ENCODE measurements at regions not wholly inside any gene's neighbourhood (a gene's known extent, or its start where the extent isn't known, plus 50 kb on each side); places are given as distances from the start of the nearest gene placed in this dataset.
"Not testable (repeated sequence)": the region's sequence is repeated elsewhere in the genome, so short reads cannot be mapped to it uniquely, and the experiment has no call there.

GRCh38 chr14:55773984-55774545 lies 194.1 kb downstream of the KTN1 start:
- no peak for ATAC-seq
- no peak overlapping the region for H3K27ac Mint-ChIP-seq
- H3K4me1 Mint-ChIP-seq, result no peaks in the 10 kb centered on the region
- no peak for DNase-seq
- H3K9me3 ChIP-seq (ENCODE audit: control insufficient read depth, low read length, poor library complexity, severe bottlenecking), result no peaks in the 10 kb centered on the region
- peaks cover 2% of the 10 kb centered on the region for H3K36me3 Mint-ChIP-seq (ENCODE audit: low read depth)
- peaks cover 10% of the 10 kb centered on the region for H3K27me3 Mint-ChIP-seq
- H3K4me3 Mint-ChIP-seq, result no peak overlapping the region

GRCh38 chr14:55777877-55778276 lies 197.9 kb downstream of the KTN1 start:
- Mint-ChIP-seq H3K27me3 (peaks cover 10% of the 10 kb centered on the region), H3K27ac (no peak overlapping the region), H3K36me3 (ENCODE audit: low read depth) (no peaks in the 10 kb centered on the region), H3K4me1 (no peaks in the 10 kb centered on the region), H3K4me3 (no peak overlapping the region)
- H3K9me3 ChIP-seq (ENCODE audit: control insufficient read depth, low read length, poor library complexity, severe bottlenecking), result no peaks in the 10 kb centered on the region
- ATAC-seq, result no peak
- no peak for DNase-seq

DNA sequence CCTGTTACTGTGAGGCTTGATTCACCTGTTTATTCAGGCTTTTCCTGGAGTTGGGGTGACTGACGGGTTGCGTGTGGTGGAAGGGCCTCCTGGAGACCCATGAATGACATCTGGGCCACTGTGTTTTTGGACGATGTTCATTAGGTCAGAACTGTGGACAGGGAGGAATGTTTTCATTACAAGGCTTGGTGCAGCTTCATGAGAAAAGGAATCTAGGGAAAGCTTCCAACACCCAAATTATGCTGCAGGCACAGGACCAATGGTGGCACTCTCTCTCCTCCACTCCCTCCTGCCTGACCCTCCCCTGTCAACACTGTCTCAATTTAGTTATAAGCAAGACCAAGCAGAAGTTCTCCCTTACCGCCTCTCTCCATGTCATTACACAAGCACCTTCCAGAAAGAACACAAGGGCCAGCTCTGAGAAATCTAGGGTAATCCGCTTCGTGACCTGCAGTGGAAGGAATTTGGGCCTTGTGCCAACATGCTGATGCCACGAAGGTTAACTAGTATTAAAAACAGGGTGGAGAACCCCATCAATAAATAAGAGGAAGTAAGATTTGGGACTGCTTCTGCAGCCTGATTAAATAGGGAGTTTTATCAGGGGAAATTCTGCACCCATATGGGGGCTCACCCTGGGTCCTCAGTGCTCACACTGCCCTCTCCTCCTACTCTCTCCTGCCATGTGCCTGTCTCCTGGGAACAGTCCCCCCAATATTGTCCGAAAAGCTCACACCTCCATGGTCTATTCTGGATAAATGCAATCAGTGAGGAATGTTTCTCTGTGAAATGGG lies 200.3 kb downstream of the KTN1 start:
- Mint-ChIP-seq H3K4me1 (no peaks in the 10 kb centered on the region), H3K27me3 (peaks cover 5% of the 10 kb centered on the region), H3K27ac (no peak overlapping the region), H3K4me3 (no peak overlapping the region), H3K36me3 (ENCODE audit: low read depth) (no peaks in the 10 kb centered on the region)
- ATAC-seq (no peak), DNase-seq (no peak)
- H3K9me3 ChIP-seq (ENCODE audit: control insufficient read depth, low read length, poor library complexity, severe bottlenecking), result no peaks in the 10 kb centered on the region

GRCh38 chr14:55781046-55781445 lies 201.0 kb downstream of the KTN1 start:
- H3K27me3 Mint-ChIP-seq, result peaks cover 12% of the 10 kb centered on the region
- no peak for ATAC-seq
- no peak overlapping the region for H3K27ac Mint-ChIP-seq

GRCh38 chr14:55782166-55782565 lies 202.2 kb downstream of the KTN1 start:
- H3K36me3 Mint-ChIP-seq (ENCODE audit: low read depth), result no peaks in the 10 kb centered on the region
- no peak overlapping the region for H3K27ac Mint-ChIP-seq
- ATAC-seq, result no peak
- H3K27me3 Mint-ChIP-seq, result peaks cover 18% of the 10 kb centered on the region
- no peak for DNase-seq
- H3K4me3 Mint-ChIP-seq, result no peak overlapping the region
- no peaks in the 10 kb centered on the region for H3K9me3 ChIP-seq (ENCODE audit: control insufficient read depth, low read length, poor library complexity, severe bottlenecking)
- H3K4me1 Mint-ChIP-seq, result peaks cover 2% of the 10 kb centered on the region

More at GRCh38 chr14:55781046-55781445, 201.0 kb downstream of the KTN1 start:
- no peak for DNase-seq
- no peaks in the 10 kb centered on the region for H3K36me3 Mint-ChIP-seq (ENCODE audit: low read depth)
- H3K4me3 Mint-ChIP-seq, result no peak overlapping the region
- no peaks in the 10 kb centered on the region for H3K4me1 Mint-ChIP-seq
- no peaks in the 10 kb centered on the region for H3K9me3 ChIP-seq (ENCODE audit: control insufficient read depth, low read length, poor library complexity, severe bottlenecking)

DNA sequence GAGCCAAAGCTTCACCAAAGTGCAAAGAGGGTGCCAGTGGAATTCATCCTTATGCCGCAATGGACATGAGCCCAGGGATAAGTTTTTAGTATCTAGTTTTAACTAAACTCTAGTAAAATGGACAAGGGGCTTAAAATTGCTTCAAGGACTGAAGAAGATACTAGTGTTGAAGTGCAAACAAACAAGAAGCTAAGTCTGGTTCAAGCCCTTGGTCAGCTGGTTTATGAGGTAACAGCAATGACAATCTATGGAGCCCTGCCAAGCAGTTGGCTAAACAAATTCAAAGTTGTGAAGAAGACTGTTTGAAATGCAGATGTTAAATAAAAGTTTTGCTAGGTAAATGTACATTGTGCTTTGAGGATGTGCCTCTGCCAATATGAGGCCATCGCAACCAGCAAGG lies 209.4 kb downstream of the KTN1 start:
- Mint-ChIP-seq H3K4me1 (peaks cover 2% of the 10 kb centered on the region), H3K27me3 (peaks cover 14% of the 10 kb centered on the region), H3K4me3 (no peak overlapping the region), H3K27ac (no peak overlapping the region), H3K36me3 (ENCODE audit: low read depth) (no peaks in the 10 kb centered on the region)
- no peaks in the 10 kb centered on the region for H3K9me3 ChIP-seq (ENCODE audit: control insufficient read depth, low read length, poor library complexity, severe bottlenecking)
- DNase-seq, result no peak
- ATAC-seq, result no peak

DNA sequence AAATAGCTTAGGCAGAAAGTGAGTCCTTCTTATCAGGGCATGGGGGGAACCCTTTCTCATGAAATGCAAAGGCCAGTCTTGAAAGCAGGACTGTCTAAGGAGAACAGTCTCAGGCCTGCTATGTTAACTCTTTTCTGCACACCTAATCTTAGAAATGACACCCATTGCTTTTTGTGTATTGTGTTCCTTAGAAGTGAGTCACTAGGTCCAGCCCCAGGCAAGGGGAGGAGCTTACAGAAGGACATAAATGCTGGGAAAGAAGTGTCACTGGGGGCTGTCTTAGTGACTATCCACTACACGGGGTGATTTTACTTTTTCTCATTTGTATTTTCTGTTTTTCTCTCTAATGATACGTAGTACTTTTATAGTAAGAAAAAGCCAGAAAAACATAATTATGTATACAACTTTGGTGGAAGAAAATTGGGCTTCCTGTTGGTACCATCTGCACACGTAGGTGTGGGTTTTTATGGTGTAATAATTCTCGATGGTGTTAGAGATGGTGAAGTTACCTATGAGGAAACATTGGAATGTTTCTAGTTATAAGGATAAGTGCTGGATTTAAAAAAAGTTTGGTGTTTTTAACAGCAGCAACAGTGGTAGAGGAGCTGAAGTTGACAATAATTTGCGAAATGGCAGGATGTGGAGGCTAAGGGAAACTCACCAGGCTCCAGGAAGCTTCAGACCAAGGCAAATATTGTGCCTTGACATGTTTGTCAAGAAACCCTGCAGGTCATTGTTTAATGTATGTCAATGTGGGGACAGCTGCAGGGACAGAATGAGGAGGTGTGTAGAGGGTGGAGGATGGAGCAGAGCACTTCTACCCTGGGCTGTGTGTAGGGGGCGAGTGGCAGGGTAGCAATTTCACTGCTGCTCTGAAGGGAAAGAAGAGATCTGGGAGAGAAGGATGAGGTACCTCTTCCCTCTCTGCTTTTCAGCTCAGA lies 214.9 kb downstream of the KTN1 start:
- Mint-ChIP-seq H3K36me3 (ENCODE audit: low read depth) (no peaks in the 10 kb centered on the region), H3K27me3 (no peaks in the 10 kb centered on the region), H3K27ac (no peak overlapping the region), H3K4me1 (no peaks in the 10 kb centered on the region), H3K4me3 (no peak overlapping the region)
- DNase-seq, result no peak
- H3K9me3 ChIP-seq (ENCODE audit: control insufficient read depth, low read length, poor library complexity, severe bottlenecking), result no peaks in the 10 kb centered on the region
- ATAC-seq, result no peak

GRCh38 chr14:55796513-55796912 lies 216.5 kb downstream of the KTN1 start:
- H3K4me3 Mint-ChIP-seq; H3K9me3 ChIP-seq (ENCODE audit: control insufficient read depth, low read length, poor library complexity, severe bottlenecking); H3K27ac Mint-ChIP-seq; H3K36me3 Mint-ChIP-seq (ENCODE audit: low read depth); ATAC-seq; DNase-seq; H3K4me1 Mint-ChIP-seq; H3K27me3 Mint-ChIP-seq: not testable (repeated sequence)

- H3K27ac Mint-ChIP-seq, result no peak overlapping the region
- peaks cover 2% of the 10 kb centered on the region for H3K36me3 Mint-ChIP-seq (ENCODE audit: low read depth)
- H3K4me1 Mint-ChIP-seq, result peaks cover 3% of the 10 kb centered on the region
- no peak for DNase-seq
- H3K27me3 Mint-ChIP-seq, result no peaks in the 10 kb centered on the region
- H3K9me3 ChIP-seq (ENCODE audit: control insufficient read depth, low read length, poor library complexity, severe bottlenecking), result no peaks in the 10 kb centered on the region
- no peak overlapping the region for H3K4me3 Mint-ChIP-seq
- no peak for ATAC-seq
Measured at GRCh38 chr14:55798406-55798805, 218.4 kb downstream of the KTN1 start.

GRCh38 chr14:55799508-55800095 lies 219.6 kb downstream of the KTN1 start:
- DNase-seq (no peak), ATAC-seq (no peak)
- H3K36me3 Mint-ChIP-seq (ENCODE audit: low read depth), result peaks cover 2% of the 10 kb centered on the region
- H3K27ac Mint-ChIP-seq, result no peak overlapping the region
- H3K9me3 ChIP-seq (ENCODE audit: control insufficient read depth, low read length, poor library complexity, severe bottlenecking), result no peaks in the 10 kb centered on the region
- peaks cover 9% of the 10 kb centered on the region for H3K4me1 Mint-ChIP-seq
- H3K27me3 Mint-ChIP-seq, result no peaks in the 10 kb centered on the region
- no peak overlapping the region for H3K4me3 Mint-ChIP-seq

DNA sequence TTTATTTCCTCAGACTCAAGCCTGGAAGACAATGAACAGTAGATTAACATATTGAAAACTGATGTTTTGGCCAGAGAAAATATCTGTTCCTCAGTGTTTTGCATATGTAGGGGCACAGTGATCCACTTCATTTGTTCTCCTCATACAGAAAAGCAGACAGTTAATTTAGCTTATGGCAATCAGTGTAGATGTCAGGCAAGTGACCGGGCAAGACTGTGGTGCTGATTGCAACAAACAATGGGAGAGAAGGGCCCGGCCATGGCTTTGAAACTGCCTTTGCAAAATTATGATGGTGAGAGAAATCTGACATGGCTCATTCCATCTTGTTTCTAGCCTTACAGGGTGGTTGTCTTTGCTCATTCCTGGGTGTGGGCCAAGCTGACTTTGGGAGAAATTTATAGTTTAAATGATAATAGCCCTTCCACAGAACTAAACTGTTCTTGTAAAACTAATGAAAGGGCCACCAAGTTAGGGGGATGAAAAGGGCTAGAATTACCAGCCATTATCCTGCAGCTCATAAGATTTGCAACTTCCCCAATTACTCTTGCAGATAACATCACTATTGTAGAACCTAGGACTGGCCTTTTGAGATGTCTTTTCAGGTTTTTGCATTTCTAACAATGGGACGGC lies 220.3 kb downstream of the KTN1 start:
- H3K4me3 Mint-ChIP-seq, result no peak overlapping the region
- DNase-seq (no peak), ATAC-seq (no peak)
- H3K27ac Mint-ChIP-seq, result no peak overlapping the region
- H3K36me3 Mint-ChIP-seq (ENCODE audit: low read depth), result peaks cover 2% of the 10 kb centered on the region
- H3K27me3 Mint-ChIP-seq, result no peaks in the 10 kb centered on the region
- peaks cover 14% of the 10 kb centered on the region for H3K4me1 Mint-ChIP-seq
- no peaks in the 10 kb centered on the region for H3K9me3 ChIP-seq (ENCODE audit: control insufficient read depth, low read length, poor library complexity, severe bottlenecking)

- Mint-ChIP-seq H3K4me1 (peaks cover 18% of the 10 kb centered on the region), H3K27ac (no peak overlapping the region), H3K36me3 (ENCODE audit: low read depth) (peaks cover 2% of the 10 kb centered on the region), H3K4me3 (no peak overlapping the region), H3K27me3 (no peaks in the 10 kb centered on the region)
- no peaks in the 10 kb centered on the region for H3K9me3 ChIP-seq (ENCODE audit: control insufficient read depth, low read length, poor library complexity, severe bottlenecking)
- DNase-seq (no peak), ATAC-seq (no peak)
Measured at GRCh38 chr14:55801121-55801520, 221.1 kb downstream of the KTN1 start.
